Activated CD4-positive, alpha-beta T cell treated with anti-CD3 and anti-CD28 coated beads for 24 hours (primary cell): ENCODE measurements at regions not wholly inside any gene's neighbourhood (a gene's known extent, or its start where the extent isn't known, plus 50 kb on each side); places are given as distances from the start of the nearest gene placed in this dataset.

Experiments used
- DNase-seq, 2 donors: peaks; one replicate each; pipeline ENCODE4 v3.0.0-alpha.2; 2020; ENCODE audit warnings: low read depth in 2 of 2

DNA sequence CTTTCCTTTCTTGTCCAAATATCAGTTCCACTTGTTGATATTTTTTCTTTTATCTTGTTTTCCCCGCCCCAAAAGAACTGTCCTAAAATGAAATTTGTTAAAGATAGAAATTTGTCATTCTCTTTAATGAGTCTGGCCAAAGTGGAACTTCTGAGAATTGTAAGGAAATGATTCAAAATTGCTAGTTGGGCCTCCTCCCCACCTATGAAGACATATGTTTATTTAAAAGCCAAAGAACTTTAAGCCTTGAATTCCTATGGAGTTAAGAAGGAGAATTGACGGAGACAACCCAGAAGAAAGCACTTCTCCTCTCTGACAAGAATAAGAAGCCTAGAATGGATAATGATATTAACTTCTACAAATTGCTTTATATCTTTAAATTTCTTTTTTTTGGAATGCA lies 59.1 kb upstream of the ALDH1A1 start:
- DNase-seq = no peak

DNA sequence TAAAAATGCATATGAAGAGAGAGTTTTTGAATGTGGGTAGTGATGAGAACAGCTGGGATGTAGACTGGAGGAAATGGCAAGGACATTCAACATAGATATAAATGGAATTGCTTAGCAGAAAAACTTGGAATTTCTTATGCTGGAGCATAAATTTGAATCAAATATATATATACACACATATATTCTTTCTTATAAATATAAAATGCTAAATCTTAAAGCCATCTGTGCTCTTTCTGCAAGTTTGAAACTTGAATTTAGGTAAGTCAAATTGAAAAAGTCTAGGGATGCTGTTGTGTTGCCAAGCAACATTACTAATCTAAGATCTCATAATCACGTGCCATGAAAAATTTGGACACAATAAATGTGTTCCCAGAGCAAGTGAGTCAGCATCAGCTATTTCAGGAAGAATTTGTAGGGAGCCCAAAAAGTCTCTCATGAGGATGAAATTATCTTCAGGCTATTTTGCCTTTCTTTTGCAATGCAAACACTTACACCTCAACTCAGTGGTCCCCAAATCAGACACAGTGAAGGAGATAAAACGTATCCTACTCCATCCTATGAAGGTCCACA lies 58.4 kb upstream of the ALDH1A1 start:
- DNase-seq = no peak

DNA sequence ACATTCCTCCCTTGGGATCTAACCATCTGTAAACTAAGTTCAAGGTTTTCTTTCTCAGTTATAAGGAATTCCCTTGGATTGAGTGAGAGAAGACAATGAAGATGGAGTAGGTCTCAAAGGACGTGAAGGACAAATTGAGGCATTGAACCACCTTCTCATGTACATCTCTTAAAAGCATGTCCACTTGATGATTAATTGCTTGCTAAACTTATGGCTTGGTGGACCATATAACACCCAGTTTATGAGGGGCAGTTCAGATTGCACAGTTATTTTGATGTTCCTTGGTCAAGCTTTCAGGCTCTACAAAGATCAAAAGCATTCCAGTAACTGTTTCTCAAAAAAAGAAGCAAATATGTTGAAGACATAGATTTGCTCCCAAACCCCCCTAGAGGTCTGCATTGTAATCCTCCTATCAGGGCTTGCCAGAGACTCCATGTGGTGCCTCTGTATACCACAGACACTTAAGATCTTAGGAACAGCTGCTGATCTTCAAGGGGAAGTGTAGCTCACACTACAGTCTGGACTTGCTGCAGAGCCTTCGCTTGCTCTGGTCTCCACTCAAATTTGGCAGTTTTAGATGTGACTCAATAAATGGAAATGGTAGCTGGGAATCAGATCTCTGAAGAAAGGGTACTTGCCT lies 56.9 kb upstream of the ALDH1A1 start:
- no peak for DNase-seq

DNA sequence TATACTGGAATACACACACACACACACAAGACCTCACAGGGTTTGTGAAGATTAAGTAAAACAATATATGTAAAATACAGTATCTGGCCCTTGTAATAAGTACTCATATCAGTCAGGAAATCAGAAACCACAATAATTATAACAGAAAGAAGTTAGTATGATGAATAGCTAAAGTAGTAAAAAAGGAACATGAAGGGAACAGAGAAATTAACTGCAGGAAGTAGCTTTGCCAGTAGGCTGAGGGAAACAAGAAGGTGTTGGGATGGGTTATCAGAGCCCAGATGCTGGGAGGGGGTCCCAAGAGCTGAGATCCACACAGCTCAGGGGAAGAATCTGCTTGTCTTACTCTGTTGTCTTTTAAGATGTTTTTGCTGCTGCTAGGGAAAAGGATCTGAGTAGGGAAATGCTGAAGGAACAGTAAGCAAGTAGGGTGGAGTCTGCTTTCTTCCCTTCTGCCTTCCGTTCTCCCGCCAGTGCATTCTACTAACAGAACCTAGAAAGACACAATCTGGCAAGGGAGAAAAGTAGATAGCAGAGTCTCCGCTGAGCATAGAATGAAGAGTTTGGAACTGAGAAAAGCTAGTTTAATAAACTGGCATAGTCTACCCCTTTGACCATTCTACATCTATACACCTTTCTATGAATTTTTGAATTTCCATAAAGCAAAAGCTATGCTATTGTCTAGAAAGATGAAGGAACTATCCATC lies 55.3 kb upstream of the ALDH1A1 start:
- DNase-seq = no peak

DNA sequence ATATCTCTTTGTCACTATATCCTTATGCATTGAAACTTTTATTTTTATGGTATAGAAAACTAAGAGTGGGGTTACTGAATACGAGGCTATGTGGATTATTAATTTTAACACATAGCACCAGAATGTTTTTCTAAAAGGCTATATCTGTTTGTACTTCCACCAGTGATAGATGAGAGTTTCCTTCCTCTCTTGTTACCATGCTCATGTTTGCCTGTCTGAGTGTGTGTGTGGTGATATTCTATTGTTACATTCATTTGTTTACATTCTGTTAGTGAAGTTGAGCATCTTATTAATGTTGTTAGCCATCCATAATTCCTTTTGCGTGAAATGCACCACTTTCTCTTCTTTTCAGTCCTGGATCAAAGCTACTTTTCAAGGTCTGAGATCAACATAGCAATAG lies 54.1 kb upstream of the ALDH1A1 start:
- DNase-seq = no peak
